ENCODE measurements at regions not wholly inside any gene's neighbourhood (a gene's known extent, or its start where the extent isn't known, plus 50 kb on each side); places are given as distances from the start of the nearest gene placed in this dataset.

DNA sequence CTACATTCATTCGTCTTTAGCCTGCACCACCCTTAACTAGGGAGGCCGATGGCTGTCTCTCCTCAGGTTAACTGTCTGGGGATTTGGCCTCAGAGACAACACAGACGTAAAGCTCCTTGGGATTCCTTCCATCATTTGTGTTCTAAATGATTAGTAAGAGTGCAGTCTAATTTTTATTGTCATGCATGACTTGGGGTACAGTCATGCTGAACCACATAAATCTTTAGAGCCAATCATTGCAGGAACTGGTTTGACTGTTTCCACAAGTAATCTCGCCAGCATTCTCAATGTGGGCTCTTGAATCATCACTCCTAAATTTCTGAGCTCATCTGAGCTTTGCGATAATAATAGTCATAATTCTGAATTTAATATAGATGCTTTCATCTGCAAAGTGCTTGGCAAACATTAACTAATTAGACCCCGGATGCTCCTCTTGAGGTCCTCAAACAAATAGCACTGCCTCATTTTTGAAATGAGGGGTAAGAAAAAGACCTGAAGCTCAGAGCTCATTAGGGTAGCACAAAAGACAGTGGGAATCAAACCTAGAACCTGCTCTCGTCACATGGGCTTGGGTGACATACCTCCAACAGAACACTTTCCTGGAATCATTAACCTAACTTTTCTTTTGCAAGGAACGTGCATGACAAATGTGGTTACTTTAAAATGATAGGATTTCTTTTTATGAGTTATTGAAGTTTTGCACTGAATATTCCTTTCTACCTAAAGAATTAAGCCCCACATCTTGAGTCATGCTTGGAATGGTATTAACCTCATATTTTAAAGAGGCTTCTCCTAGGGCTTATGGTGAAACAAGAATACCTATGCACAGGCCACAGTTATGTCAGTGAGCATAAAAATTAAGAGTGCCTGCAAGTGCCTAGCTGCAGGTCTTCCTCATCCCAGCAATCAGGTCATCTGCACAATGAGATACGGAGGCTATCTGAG, 118.9 kb upstream of the NRP1 start:
- H3K27me3 ChIP-seq, result no peaks in the 10 kb centered on the region
- intact Hi-C loops (cut with DNase I), result no loop called here
- no peak for DNase-seq (ENCODE audit: extremely low spot score in 2 of 2)
- no peak overlapping the region for H3K4me3 ChIP-seq
- H3K27ac ChIP-seq, result no peak overlapping the region
- H3K4me1 ChIP-seq, result no peaks in the 10 kb centered on the region
- no peaks in the 10 kb centered on the region for H3K36me3 ChIP-seq
- TF ChIP-seq, protein P1, sequence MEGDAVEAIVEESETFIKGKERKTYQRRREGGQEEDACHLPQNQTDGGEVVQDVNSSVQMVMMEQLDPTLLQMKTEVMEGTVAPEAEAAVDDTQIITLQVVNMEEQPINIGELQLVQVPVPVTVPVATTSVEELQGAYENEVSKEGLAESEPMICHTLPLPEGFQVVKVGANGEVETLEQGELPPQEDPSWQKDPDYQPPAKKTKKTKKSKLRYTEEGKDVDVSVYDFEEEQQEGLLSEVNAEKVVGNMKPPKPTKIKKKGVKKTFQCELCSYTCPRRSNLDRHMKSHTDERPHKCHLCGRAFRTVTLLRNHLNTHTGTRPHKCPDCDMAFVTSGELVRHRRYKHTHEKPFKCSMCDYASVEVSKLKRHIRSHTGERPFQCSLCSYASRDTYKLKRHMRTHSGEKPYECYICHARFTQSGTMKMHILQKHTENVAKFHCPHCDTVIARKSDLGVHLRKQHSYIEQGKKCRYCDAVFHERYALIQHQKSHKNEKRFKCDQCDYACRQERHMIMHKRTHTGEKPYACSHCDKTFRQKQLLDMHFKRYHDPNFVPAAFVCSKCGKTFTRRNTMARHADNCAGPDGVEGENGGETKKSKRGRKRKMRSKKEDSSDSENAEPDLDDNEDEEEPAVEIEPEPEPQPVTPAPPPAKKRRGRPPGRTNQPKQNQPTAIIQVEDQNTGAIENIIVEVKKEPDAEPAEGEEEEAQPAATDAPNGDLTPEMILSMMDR (IDR thresholded peaks at IDR 0.05), result no peak
- TF ChIP-seq POLR2A (IDR thresholded peaks at IDR 0.05) (no peak), POLR2AphosphoS5 (IDR thresholded peaks at IDR 0.05; ENCODE audit: insufficient read depth in 1 of 2, low read depth in 1 of 2) (peak in 1 of 2 donors; percentile 52)
- H3K9me3 ChIP-seq, result no peaks in the 10 kb centered on the region

DNA sequence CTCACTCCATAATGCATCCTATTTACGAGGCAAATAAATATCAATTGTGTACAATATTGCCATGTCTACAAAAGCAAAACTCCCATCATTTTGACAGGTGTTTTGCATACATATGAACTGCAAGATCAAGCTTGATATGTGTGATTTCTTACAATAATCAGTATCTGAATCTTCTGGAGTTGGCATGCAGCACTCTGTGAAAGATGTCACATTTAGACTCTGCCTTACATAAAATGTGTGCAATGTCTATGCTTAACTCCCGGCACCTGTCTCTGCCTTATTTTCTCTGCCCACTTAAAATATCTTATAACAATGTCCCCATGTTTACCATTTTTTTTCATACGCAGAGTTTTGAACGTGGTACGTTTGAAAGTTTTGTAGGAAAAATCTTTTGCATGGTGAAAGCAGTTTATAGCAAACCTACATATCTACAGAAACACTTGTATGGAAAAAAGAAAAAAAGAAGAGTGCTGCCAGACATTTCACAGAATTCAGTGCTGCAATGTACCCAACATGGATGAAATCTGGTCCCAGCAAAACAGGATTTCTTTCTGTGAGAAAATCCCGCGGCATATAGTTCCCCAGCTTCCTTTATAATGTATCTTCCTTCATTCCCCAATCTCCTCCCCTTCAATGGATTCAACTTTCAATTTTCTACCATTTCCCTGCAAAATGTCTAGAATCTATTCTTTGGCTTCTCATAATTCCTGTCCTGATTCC, 114.1 kb upstream of the NRP1 start:
- Histone ChIP-seq H3K4me3 (no peak overlapping the region), H3K36me3 (no peaks in the 10 kb centered on the region), H3K4me1 (no peaks in the 10 kb centered on the region), H3K27me3 (no peaks in the 10 kb centered on the region), H3K9me3 (no peaks in the 10 kb centered on the region), H3K27ac (no peak overlapping the region)
- intact Hi-C loops (cut with DNase I), result no loop called here
- TF ChIP-seq POLR2AphosphoS5 (IDR thresholded peaks at IDR 0.05; ENCODE audit: insufficient read depth in 1 of 2, low read depth in 1 of 2), result no peak
- TF ChIP-seq, protein P1 (IDR thresholded peaks at IDR 0.05), result no peak
- TF ChIP-seq POLR2A (IDR thresholded peaks at IDR 0.05), result no peak
- no peak for DNase-seq (ENCODE audit: extremely low spot score in 2 of 2)

DNA sequence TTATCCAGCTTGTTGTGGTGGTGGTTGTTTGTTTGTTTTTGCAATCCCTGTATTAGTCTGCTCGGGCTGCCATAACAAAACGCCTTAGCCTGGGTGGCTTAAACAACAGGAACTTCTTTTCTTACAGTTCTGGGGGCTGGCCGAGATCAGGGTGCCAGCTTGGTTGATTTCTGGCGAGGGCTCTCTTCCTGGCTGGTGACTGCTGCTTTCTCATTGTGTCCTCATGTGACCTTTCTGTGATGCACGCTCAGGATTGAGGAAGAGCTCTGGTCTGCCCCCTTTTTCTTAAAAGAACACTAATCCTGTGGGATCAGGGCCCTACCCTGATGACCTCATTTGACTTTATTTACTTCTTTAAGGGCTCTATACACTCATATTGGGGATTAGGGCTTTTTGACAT, 107.1 kb upstream of the NRP1 start:
- Histone ChIP-seq H3K9me3 (no peaks in the 10 kb centered on the region), H3K27me3 (no peaks in the 10 kb centered on the region), H3K27ac (no peak overlapping the region), H3K4me3 (no peak overlapping the region), H3K36me3 (no peaks in the 10 kb centered on the region), H3K4me1 (no peaks in the 10 kb centered on the region)
- TF ChIP-seq POLR2A (IDR thresholded peaks at IDR 0.05) (no peak), POLR2AphosphoS5 (IDR thresholded peaks at IDR 0.05; ENCODE audit: insufficient read depth in 1 of 2, low read depth in 1 of 2) (no peak)
- TF ChIP-seq, protein P1 (IDR thresholded peaks at IDR 0.05), result no peak
- intact Hi-C loops (cut with DNase I), result no loop called here
- DNase-seq (ENCODE audit: extremely low spot score in 2 of 2), result no peak

DNA sequence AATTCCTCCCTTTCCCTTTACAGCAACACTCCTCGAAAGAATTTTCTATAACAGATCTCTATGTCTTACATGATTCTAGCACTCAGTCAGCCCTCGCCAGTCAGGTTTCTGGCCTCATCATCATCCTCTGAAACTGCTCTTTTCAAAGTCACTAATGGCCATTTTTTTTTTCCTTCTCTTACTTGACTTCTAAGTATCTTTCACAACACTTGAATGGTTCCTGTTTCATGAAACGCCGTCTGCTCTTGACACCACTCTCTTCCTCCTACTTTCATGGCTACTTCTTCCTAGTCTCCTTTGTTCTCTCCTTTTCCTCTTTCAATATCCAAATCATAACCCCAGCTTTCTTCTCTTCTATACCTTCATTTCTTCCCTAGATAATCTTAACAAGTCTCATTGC, 100.5 kb upstream of the NRP1 start:
- Histone ChIP-seq H3K36me3 (no peaks in the 10 kb centered on the region), H3K4me3 (no peak overlapping the region), H3K4me1 (no peaks in the 10 kb centered on the region), H3K27me3 (no peaks in the 10 kb centered on the region), H3K9me3 (no peaks in the 10 kb centered on the region), H3K27ac (no peak overlapping the region)
- TF ChIP-seq, protein P1 (IDR thresholded peaks at IDR 0.05), result no peak
- no peak for TF ChIP-seq POLR2AphosphoS5 (IDR thresholded peaks at IDR 0.05; ENCODE audit: insufficient read depth in 1 of 2, low read depth in 1 of 2)
- TF ChIP-seq POLR2A (IDR thresholded peaks at IDR 0.05), result no peak
- DNase-seq (ENCODE audit: extremely low spot score in 2 of 2), result no peak
- intact Hi-C loops (cut with DNase I), result no loop called here
